ENCODE measurements at regions not wholly inside any gene's neighbourhood (a gene's known extent, or its start where the extent isn't known, plus 50 kb on each side); places are given as distances from the start of the nearest gene placed in this dataset.

- TF ChIP-seq CTCF (IDR thresholded peaks at IDR 0.05) (no peak), EP300 (IDR thresholded peaks at IDR 0.05) (no peak), POLR2A (IDR thresholded peaks at IDR 0.05) (no peak)
Measured at GRCh38 chr6:82795940-82796339, 269.7 kb downstream of the UBE3D start.
